HL-60 (cell line): ENCODE measurements at regions not wholly inside any gene's neighbourhood (a gene's known extent, or its start where the extent isn't known, plus 50 kb on each side); places are given as distances from the start of the nearest gene placed in this dataset.

ENCODE experiments used
- DNase-seq, 2 experiments: peaks; one replicate each; pipeline ENCODE4 v3.0.0-alpha.2; 2010 to 2020; ENCODE audit warnings: low read depth in 1 of 2, low spot score in 1 of 2
- H3K27ac ChIP-seq: fragments of 250-450 bp; sonication (Bioruptor Pico); replicated peaks from 2 replicates; pipeline ENCODE4 v1.5.1; 2020; ENCODE audit warnings: mild to moderate bottlenecking, moderate library complexity
- H3K27me3 ChIP-seq: fragments of 250-450 bp; sonication (Bioruptor Pico); 2 replicates; pipeline ENCODE4 v1.5.1; 2021; ENCODE audit warnings: mild to moderate bottlenecking, moderate library complexity; ENCODE audit not compliant: insufficient read depth, poor library complexity, severe bottlenecking
- H3K4me3 ChIP-seq: replicated peaks from 2 replicates; pipeline ENCODE4 v1.5.1; 2011; ENCODE audit warnings: mild to moderate bottlenecking, control low read depth, low read length; ENCODE audit not compliant: insufficient read depth
- GABPA ChIP-seq: IDR thresholded peaks from 2 replicates; pipeline ENCODE4 v1.6.1; 2012; ENCODE audit warnings: low read depth
- POLR2AphosphoS5 ChIP-seq: IDR thresholded peaks from 2 replicates; pipeline ENCODE4 v1.6.1; 2012; ENCODE audit warnings: low read depth
- REST ChIP-seq: IDR thresholded peaks from 2 replicates; pipeline ENCODE4 v1.6.1; 2012; ENCODE audit warnings: low read depth; ENCODE audit not compliant: insufficient replicate concordance
- SPI1 ChIP-seq: IDR thresholded peaks from 2 replicates; pipeline ENCODE4 v1.6.1; 2012; ENCODE audit warnings: low read depth, mild to moderate bottlenecking, borderline replicate concordance
- TF ChIP-seq, protein P1 (sequence below): IDR thresholded peaks from one replicate; pipeline ENCODE4 v1.5.1; 2011; ENCODE audit warnings: low read length, control low read depth, inconsistent platforms; ENCODE audit not compliant: insufficient read depth

DNA sequence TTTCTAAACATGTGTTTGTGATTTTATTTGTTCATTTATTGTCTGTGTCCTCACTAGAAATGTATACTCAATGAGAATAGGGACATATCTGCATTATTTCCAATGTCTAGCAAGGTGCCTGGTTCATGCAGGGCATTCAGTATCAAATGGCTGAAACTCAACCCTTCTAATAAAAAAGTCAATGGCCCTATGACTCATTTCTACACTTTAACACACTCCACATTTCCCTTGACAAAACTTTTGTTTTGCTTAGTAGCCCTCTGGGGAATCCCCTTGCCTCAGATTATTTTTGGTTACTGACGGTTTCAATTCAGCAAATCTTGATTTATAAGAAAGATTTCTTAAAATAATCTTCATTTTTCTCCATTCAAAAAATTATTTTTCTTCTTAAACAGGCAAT, 206.0 kb upstream of the DMRTA1 start:
- Histone ChIP-seq H3K27me3 (no peaks in the 10 kb centered on the region), H3K27ac (no peak overlapping the region), H3K4me3 (no peak overlapping the region)
- TF ChIP-seq POLR2AphosphoS5 (no peak), GABPA (no peak), SPI1 (no peak), REST (no peak)
- TF ChIP-seq, protein P1, sequence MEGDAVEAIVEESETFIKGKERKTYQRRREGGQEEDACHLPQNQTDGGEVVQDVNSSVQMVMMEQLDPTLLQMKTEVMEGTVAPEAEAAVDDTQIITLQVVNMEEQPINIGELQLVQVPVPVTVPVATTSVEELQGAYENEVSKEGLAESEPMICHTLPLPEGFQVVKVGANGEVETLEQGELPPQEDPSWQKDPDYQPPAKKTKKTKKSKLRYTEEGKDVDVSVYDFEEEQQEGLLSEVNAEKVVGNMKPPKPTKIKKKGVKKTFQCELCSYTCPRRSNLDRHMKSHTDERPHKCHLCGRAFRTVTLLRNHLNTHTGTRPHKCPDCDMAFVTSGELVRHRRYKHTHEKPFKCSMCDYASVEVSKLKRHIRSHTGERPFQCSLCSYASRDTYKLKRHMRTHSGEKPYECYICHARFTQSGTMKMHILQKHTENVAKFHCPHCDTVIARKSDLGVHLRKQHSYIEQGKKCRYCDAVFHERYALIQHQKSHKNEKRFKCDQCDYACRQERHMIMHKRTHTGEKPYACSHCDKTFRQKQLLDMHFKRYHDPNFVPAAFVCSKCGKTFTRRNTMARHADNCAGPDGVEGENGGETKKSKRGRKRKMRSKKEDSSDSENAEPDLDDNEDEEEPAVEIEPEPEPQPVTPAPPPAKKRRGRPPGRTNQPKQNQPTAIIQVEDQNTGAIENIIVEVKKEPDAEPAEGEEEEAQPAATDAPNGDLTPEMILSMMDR: no peak
- no peak for DNase-seq

GRCh38 chr9:22241024-22241423, 205.6 kb upstream of the DMRTA1 start:
- DNase-seq: no peak
- Histone ChIP-seq H3K4me3 (no peak overlapping the region), H3K27me3 (no peaks in the 10 kb centered on the region), H3K27ac (no peak overlapping the region)
- TF ChIP-seq GABPA: no peak

- TF ChIP-seq POLR2AphosphoS5 (no peak), GABPA (no peak), SPI1 (peak; percentile 89)
- no peak overlapping the region for H3K4me3 ChIP-seq
- H3K27me3 ChIP-seq: no peaks in the 10 kb centered on the region
- peak in 1 of 2 experiments; percentile 46 for DNase-seq
- H3K27ac ChIP-seq: no peak overlapping the region
Measured at GRCh38 chr9:22241611-22242010, 205.0 kb upstream of the DMRTA1 start.

DNA sequence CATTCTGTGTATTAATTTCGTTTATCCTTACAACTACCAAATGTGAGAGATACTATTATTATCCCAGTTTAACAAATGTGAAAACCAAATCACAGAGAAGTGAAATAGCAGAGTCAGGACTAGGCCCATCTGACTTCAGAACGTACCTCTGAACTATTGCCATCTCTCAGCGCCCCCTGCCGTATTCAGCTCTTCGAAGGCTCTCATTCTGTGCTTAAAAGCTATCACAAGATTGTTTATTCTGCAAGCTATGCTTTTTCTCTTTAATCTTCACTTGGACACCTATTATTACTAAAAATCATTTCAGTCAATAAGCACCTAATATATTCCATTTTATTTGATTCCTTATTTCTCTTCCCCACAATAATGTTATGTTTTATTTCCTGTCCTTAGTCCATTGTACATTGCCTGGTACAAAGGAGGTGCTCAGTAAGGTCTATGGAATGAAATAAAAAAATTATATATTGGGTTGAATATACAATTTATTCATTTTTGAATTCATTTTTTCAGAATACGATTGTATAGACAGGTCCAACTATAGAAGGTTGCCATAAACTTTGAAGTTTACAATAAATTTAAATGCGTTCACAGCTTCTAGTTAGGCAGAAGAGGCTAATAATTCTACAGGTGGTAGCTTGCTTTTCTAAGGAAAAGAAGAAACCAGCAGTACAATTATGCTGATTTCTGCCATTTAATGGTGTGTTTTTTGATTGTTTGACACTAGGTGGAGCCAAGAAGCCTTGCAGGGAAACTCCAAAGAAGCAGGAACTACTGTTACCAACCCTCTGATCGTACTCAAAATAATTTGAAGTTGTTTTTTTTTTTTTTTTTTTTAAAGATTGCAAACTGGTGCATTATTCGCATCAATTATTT, 202.2 kb upstream of the DMRTA1 start:
- H3K27ac ChIP-seq: no peak overlapping the region
- H3K4me3 ChIP-seq: no peak overlapping the region

DNA sequence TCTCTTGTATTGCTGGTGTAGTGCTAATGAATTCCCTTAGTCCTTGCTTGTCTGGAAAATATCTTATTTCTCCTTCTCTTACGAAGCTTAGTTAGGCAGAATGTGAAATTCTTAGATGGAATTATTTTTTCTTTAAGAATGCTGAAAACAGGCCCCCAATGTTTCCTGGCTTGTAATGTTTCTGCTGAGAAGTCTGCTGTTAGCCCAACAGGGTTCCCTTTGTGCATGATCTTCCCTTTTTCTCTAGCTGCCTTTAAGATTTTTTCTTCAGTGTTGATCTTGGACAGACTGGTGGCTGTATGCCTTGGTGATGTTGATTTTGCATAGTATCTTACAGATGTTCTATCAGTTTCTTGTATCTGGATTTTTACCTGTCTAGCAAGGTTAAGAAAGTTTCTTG, 191.3 kb upstream of the DMRTA1 start:
- no peak overlapping the region for H3K4me3 ChIP-seq
- no peak overlapping the region for H3K27ac ChIP-seq
- DNase-seq: no peak
- no peaks in the 10 kb centered on the region for H3K27me3 ChIP-seq
- no peak for TF ChIP-seq SPI1
- TF ChIP-seq, protein P1: no peak

More for the DNA sequence above, 202.2 kb upstream of the DMRTA1 start:
- DNase-seq: peak in 1 of 2 experiments; percentile 39
- H3K27me3 ChIP-seq: no peaks in the 10 kb centered on the region
- TF ChIP-seq, protein P1: peak; percentile 5
- TF ChIP-seq SPI1: no peak
